SK-N-SH (cell line): ENCODE measurements at regions not wholly inside any gene's neighbourhood (a gene's known extent, or its start where the extent isn't known, plus 50 kb on each side); places are given as distances from the start of the nearest gene placed in this dataset.

Source experiments
- CTCF ChIA-PET: fragments of 300-600, 350-600 bp; formaldehyde crosslinking; extraction: SDS; loops from one replicate; lab custom pipeline; 2021; lab: Yijun Ruan, JAX
- POLR2A ChIA-PET: fragments of 350-600 bp; sonication (Branson Sonifier 250); formaldehyde crosslinking; extraction: SDS; loops from one replicate; lab custom pipeline; 2020; ENCODE audit warnings: antibody characterized with exemption, inconsistent platforms; lab: Yijun Ruan, JAX
- DNase-seq: peaks from one replicate; pipeline ENCODE4 v3.0.0; 2012
- H2AFZ ChIP-seq: fragments of 200-600 bp; sonication (generic); 2 replicates; pipeline ENCODE4 v1.8.1; 2016; ENCODE audit warnings: antibody characterized with exemption, mild to moderate bottlenecking, low read depth
- H3F3A ChIP-seq: fragments of 200-600 bp; sonication (generic); replicated peaks from 2 replicates; pipeline ENCODE3; 2016; ENCODE audit warnings: antibody characterized with exemption, mild to moderate bottlenecking; ENCODE audit not compliant: insufficient read depth
- H3K27ac ChIP-seq, 2 experiments: fragments of 200-500 bp in 1 of 2; fragments of 200-600 bp in 1 of 2; sonication (Bioruptor generic) in 1 of 2; sonication (generic), shearing (Covaris generic) in 1 of 2; 2 replicates each; pipeline versions ENCODE4 v1.5.1 to v1.6.1; 2014 to 2016; ENCODE audit warnings: low read depth in 2 of 2, inconsistent platforms in 1 of 2, low read length in 1 of 2, mild to moderate bottlenecking in 1 of 2, mixed read lengths in 1 of 2
- H3K27me3 ChIP-seq: fragments of 200-600 bp; sonication (generic), shearing (Covaris generic); 2 replicates; pipeline ENCODE4 v1.6.1; 2016; ENCODE audit warnings: mixed run types; ENCODE audit not compliant: insufficient read depth
- H3K36me3 ChIP-seq, 2 experiments: fragments of 200-500 bp in 1 of 2; fragments of 200-600 bp in 1 of 2; sonication (Bioruptor generic) in 1 of 2; sonication (generic) in 1 of 2; replicated peaks in 1 of 2; 2 replicates each; pipeline versions ENCODE3 to v1.5.1; 2014 to 2016; ENCODE audit warnings: low read length in 1 of 2, mild to moderate bottlenecking in 1 of 2; ENCODE audit not compliant: insufficient read depth in 2 of 2, control insufficient read depth in 1 of 2
- H3K4me1 ChIP-seq, 2 experiments: fragments of 200-500 bp in 1 of 2; fragments of 200-600 bp in 1 of 2; sonication (Bioruptor generic) in 1 of 2; sonication (generic), shearing (Covaris generic) in 1 of 2; 2 replicates each; pipeline versions ENCODE4 v1.5.1 to v1.6.1; 2014 to 2016; ENCODE audit warnings: low read depth in 1 of 2, low read length in 1 of 2, mixed run types in 1 of 2; ENCODE audit not compliant: insufficient read depth in 2 of 2, control insufficient read depth in 1 of 2
- H3K4me2 ChIP-seq: fragments of 200-600 bp; sonication (generic), shearing (Covaris generic); 2 replicates; pipeline ENCODE4 v1.6.1; 2017; ENCODE audit warnings: mixed run types
- H3K4me3 ChIP-seq, 2 experiments: fragments of 200-500 bp in 1 of 2; fragments of 200-600 bp in 1 of 2; sonication (Bioruptor generic) in 1 of 2; sonication (generic), shearing (Covaris generic) in 1 of 2; 2 replicates each; pipeline versions ENCODE4 v1.5.1 to v1.8.1; 2014 to 2016; ENCODE audit warnings: low read depth in 2 of 2, inconsistent platforms in 1 of 2, low read length in 1 of 2, mild to moderate bottlenecking in 1 of 2, mixed read lengths in 1 of 2, moderate library complexity in 1 of 2
- H3K79me2 ChIP-seq: fragments of 200-600 bp; sonication (generic); 2 replicates; pipeline ENCODE4 v1.8.1; 2017; ENCODE audit warnings: mild to moderate bottlenecking; ENCODE audit not compliant: insufficient read depth
- H3K9ac ChIP-seq: fragments of 200-600 bp; sonication (generic); 2 replicates; pipeline ENCODE4 v1.6.1; 2017; ENCODE audit warnings: mixed run types
- H3K9me2 ChIP-seq: fragments of 200-600 bp; sonication (generic); 2 replicates; pipeline ENCODE4 v1.6.1; 2017; ENCODE audit warnings: mixed run types
- H3K9me3 ChIP-seq: fragments of 200-600 bp; sonication (generic); 2 replicates; pipeline ENCODE4 v1.6.1; 2017; ENCODE audit warnings: mixed run types, mild to moderate bottlenecking, moderate library complexity
- H4K20me1 ChIP-seq: fragments of 200-600 bp; sonication (generic); 2 replicates; pipeline ENCODE4 v1.6.1; 2017; ENCODE audit warnings: mild to moderate bottlenecking, mixed run types; ENCODE audit not compliant: insufficient read depth
- CHD2 ChIP-seq: fragments of 150-350 bp; IDR thresholded peaks from 2 replicates; pipeline ENCODE4 v1.6.1; 2018; ENCODE audit warnings: low read length; ENCODE audit not compliant: partially characterized antibody
- CTCF ChIP-seq: fragments of 200-600 bp; sonication (generic); IDR thresholded peaks from 2 replicates; pipeline ENCODE4 v1.6.1; 2017; ENCODE audit warnings: antibody characterized with exemption, mild to moderate bottlenecking, moderate library complexity
- ELF1 ChIP-seq: IDR thresholded peaks from 2 replicates; pipeline ENCODE4 v1.4.0; 2012
- FOXJ3 ChIP-seq: sonication (generic); formaldehyde crosslinking; IDR thresholded peaks from 2 replicates; pipeline ENCODE4 v1.5.1; 2020; ENCODE audit warnings: mild to moderate bottlenecking, missing genetic modification reagents
- MAX ChIP-seq: IDR thresholded peaks from 2 replicates; pipeline ENCODE4 v1.4.0; 2012; ENCODE audit warnings: low read depth
- MEF2A ChIP-seq: IDR thresholded peaks from 2 replicates; pipeline ENCODE4 v1.4.0; 2012; ENCODE audit warnings: low read depth, borderline replicate concordance
- MXI1 ChIP-seq: IDR thresholded peaks from 2 replicates; pipeline ENCODE4 v1.6.1; 2012; ENCODE audit warnings: mild to moderate bottlenecking, low read depth, low read length, improper control_type of control experiment
- NFIC ChIP-seq: IDR thresholded peaks from 2 replicates; pipeline ENCODE4 v1.4.0; 2012; ENCODE audit warnings: borderline replicate concordance
- PBX3 ChIP-seq: IDR thresholded peaks from 2 replicates; pipeline ENCODE4; 2012
- POLR2AphosphoS5 ChIP-seq: IDR thresholded peaks from 2 replicates; pipeline ENCODE4 v1.6.1; 2012; ENCODE audit warnings: low read depth, low read length
- RAD21 ChIP-seq: IDR thresholded peaks from 2 replicates; pipeline ENCODE4 v1.6.1; 2012; ENCODE audit warnings: mild to moderate bottlenecking, low read length
- REST ChIP-seq: IDR thresholded peaks from 2 replicates; pipeline ENCODE4 v1.6.1; 2012; ENCODE audit warnings: mild to moderate bottlenecking, low read depth, low read length, moderate library complexity
- RFX5 ChIP-seq: IDR thresholded peaks from 2 replicates; pipeline ENCODE4 v1.6.1; 2012; ENCODE audit warnings: mild to moderate bottlenecking, improper control_type of control experiment, low read length
- RXRA ChIP-seq: IDR thresholded peaks from 2 replicates; pipeline ENCODE4 v1.4.0; 2012; ENCODE audit warnings: low read depth, mild to moderate bottlenecking, borderline replicate concordance
- SIN3A ChIP-seq: IDR thresholded peaks from 2 replicates; pipeline ENCODE4 v1.6.1; 2012; ENCODE audit warnings: low read depth, mild to moderate bottlenecking, low read length, moderate library complexity, borderline replicate concordance
- TAF1 ChIP-seq: IDR thresholded peaks from 2 replicates; pipeline ENCODE4 v1.6.1; 2012; ENCODE audit warnings: low read depth, mild to moderate bottlenecking, low read length, moderate library complexity, borderline replicate concordance
- TEAD4 ChIP-seq: IDR thresholded peaks from 2 replicates; pipeline ENCODE4 v1.4.0; 2012; ENCODE audit warnings: mild to moderate bottlenecking, borderline replicate concordance; ENCODE audit not compliant: insufficient read depth
- USF2 ChIP-seq: fragments of 150-350 bp; IDR thresholded peaks from 2 replicates; pipeline ENCODE4 v1.6.1; 2017; ENCODE audit warnings: antibody characterized with exemption, low read length, low read depth, borderline replicate concordance
- WGBS: methylation state at CpG from one replicate; pipeline ENCODE4 v1.1.6; 2017; ENCODE audit warnings: low lambda C conversion rate; 5-methylcytosine and 5-hydroxymethylcytosine counted together
- TF ChIP-seq, protein P1 (sequence below): IDR thresholded peaks from 2 replicates; pipeline ENCODE4 v1.4.0; 2012; ENCODE audit warnings: low read depth, borderline replicate concordance

- 40% methylated on average over 2 of the region's 2 CpGs for WGBS
- H3K9me2 ChIP-seq = no peaks in the 10 kb centered on the region
- no peak for TF ChIP-seq SIN3A
- TF ChIP-seq RFX5 = no peak
- TF ChIP-seq NFIC = no peak
- TF ChIP-seq POLR2AphosphoS5 = no peak
- no peak for TF ChIP-seq ELF1
- no peak for TF ChIP-seq PBX3
- TF ChIP-seq REST = no peak
- TF ChIP-seq RXRA = no peak
- no peak for TF ChIP-seq USF2
- TF ChIP-seq CTCF = no peak
- no peak for TF ChIP-seq RAD21
- no peak for TF ChIP-seq CHD2
- TF ChIP-seq MAX = no peak
- TF ChIP-seq TEAD4 = no peak
- TF ChIP-seq MEF2A = no peak
- TF ChIP-seq MXI1 = no peak
- TF ChIP-seq, protein P1, sequence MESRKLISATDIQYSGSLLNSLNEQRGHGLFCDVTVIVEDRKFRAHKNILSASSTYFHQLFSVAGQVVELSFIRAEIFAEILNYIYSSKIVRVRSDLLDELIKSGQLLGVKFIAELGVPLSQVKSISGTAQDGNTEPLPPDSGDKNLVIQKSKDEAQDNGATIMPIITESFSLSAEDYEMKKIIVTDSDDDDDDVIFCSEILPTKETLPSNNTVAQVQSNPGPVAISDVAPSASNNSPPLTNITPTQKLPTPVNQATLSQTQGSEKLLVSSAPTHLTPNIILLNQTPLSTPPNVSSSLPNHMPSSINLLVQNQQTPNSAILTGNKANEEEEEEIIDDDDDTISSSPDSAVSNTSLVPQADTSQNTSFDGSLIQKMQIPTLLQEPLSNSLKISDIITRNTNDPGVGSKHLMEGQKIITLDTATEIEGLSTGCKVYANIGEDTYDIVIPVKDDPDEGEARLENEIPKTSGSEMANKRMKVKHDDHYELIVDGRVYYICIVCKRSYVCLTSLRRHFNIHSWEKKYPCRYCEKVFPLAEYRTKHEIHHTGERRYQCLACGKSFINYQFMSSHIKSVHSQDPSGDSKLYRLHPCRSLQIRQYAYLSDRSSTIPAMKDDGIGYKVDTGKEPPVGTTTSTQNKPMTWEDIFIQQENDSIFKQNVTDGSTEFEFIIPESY = no peak
- no peak for TF ChIP-seq FOXJ3 (CRISPR knock-in tag)
- no peak for TF ChIP-seq TAF1
- H3K4me2 ChIP-seq = no peak overlapping the region
- H3K9ac ChIP-seq = no peak overlapping the region
- H3K79me2 ChIP-seq = no peaks in the 10 kb centered on the region
- H3F3A ChIP-seq = no peaks in the 10 kb centered on the region
- DNase-seq = no peak
- ChIA-PET CTCF (interaction anchor here (0.8 kb wide), 1 partner anchor 28 kb away, joined by 3 read pairs; no protein-coding TSS in a partner anchor), POLR2A (no interaction called here)
- no peaks in the 10 kb centered on the region for H4K20me1 ChIP-seq
- H3K4me3 ChIP-seq = no peak overlapping the region
- no peaks in the 10 kb centered on the region for H3K36me3 ChIP-seq
- H3K4me1 ChIP-seq = no peaks in the 10 kb centered on the region
- H3K27ac ChIP-seq = no peak overlapping the region
- no peaks in the 10 kb centered on the region for H3K27me3 ChIP-seq
- H3K9me3 ChIP-seq = no peaks in the 10 kb centered on the region
- H2AFZ ChIP-seq = no peak overlapping the region
Measured at GRCh38 chr9:2320632-2321031, 301.0 kb upstream of the VLDLR start.
